ENCODE measurements at regions not wholly inside any gene's neighbourhood (a gene's known extent, or its start where the extent isn't known, plus 50 kb on each side); places are given as distances from the start of the nearest gene placed in this dataset.

DNA sequence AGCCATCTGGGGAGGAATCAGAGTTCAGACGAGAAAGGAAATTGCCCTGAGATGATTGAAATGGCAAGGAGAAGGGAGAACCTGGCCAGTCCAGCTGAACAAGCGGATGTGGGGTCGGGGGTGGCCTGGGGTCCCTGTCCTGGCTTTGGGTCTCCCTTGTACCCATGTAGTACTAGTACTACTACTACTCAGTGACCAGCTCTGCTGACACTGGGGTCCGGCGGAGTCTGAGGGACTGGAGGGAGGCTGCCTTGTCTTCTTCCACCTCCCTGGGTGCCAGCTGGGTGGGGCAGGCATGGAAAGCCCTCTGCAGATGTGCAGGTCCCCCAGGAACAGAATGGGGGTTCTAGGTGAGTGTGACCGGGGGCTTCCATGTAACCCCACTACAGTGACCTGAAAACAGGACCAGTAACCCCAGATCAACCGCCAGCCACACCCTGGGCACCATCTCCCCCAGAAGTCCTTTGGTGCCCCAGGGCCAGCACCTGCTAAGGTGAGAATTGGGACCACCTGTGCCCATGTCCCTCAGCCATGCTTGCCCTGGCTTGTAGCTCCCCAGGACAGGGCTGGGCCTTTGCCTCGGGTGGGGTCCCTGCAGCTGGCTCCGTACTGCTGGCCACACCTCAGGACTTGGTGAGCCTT lies 89.1 kb upstream of the COL5A1 start:
- TF ChIP-seq, protein P1, sequence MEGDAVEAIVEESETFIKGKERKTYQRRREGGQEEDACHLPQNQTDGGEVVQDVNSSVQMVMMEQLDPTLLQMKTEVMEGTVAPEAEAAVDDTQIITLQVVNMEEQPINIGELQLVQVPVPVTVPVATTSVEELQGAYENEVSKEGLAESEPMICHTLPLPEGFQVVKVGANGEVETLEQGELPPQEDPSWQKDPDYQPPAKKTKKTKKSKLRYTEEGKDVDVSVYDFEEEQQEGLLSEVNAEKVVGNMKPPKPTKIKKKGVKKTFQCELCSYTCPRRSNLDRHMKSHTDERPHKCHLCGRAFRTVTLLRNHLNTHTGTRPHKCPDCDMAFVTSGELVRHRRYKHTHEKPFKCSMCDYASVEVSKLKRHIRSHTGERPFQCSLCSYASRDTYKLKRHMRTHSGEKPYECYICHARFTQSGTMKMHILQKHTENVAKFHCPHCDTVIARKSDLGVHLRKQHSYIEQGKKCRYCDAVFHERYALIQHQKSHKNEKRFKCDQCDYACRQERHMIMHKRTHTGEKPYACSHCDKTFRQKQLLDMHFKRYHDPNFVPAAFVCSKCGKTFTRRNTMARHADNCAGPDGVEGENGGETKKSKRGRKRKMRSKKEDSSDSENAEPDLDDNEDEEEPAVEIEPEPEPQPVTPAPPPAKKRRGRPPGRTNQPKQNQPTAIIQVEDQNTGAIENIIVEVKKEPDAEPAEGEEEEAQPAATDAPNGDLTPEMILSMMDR (conservative IDR thresholded peaks at IDR 0.05 in 1 of 2, IDR thresholded peaks at IDR 0.05 in 1 of 2; ENCODE audit: low read depth in 1 of 2, low read length in 2 of 2) = no peak
- no peak for TF ChIP-seq EZH2 (IDR thresholded peaks at IDR 0.05; ENCODE audit: low read length, missing control alignments)
